Renal cortical epithelial cell (primary cell): ENCODE measurements at regions not wholly inside any gene's neighbourhood (a gene's known extent, or its start where the extent isn't known, plus 50 kb on each side); places are given as distances from the start of the nearest gene placed in this dataset.
A peak's percentile ranks its signal among the peaks of the same experiment; 100 is the strongest.
"Not testable (repeated sequence)": the region's sequence is repeated elsewhere in the genome, so short reads cannot be mapped to it uniquely, and the experiment has no call there.

Source experiments
- DNase-seq: peaks from one replicate; pipeline ENCODE4 v3.0.0-alpha.2; 2011; ENCODE audit warnings: low read depth

- DNase-seq: peak; percentile 5
Observed at GRCh38 chr4:58063404-58064160, 953.4 kb upstream of the IGFBP7 start.

- DNase-seq: peak; percentile 35
Observed at GRCh38 chr4:58061967-58062366, 951.8 kb upstream of the IGFBP7 start.

GRCh38 chr4:58050439-58050838, 940.3 kb upstream of the IGFBP7 start:
- DNase-seq: no peak

- no peak for DNase-seq
Observed at GRCh38 chr4:58048491-58048890, 938.3 kb upstream of the IGFBP7 start.

- no peak for DNase-seq
Observed at GRCh38 chr4:58042176-58042575, 932.0 kb upstream of the IGFBP7 start.

GRCh38 chr4:57993944-57994343, 883.8 kb upstream of the IGFBP7 start:
- DNase-seq: no peak

- DNase-seq: no peak
Observed at GRCh38 chr4:57989430-57989829, 879.2 kb upstream of the IGFBP7 start.

- DNase-seq: peak; percentile 78
Observed at GRCh38 chr4:57985161-57985560, 875.0 kb upstream of the IGFBP7 start.

- DNase-seq: no peak
Observed at GRCh38 chr4:57981123-57981522, 870.9 kb upstream of the IGFBP7 start.

GRCh38 chr4:57974821-57975220, 864.6 kb upstream of the IGFBP7 start:
- no peak for DNase-seq

GRCh38 chr4:57973819-57974218, 863.6 kb upstream of the IGFBP7 start:
- no peak for DNase-seq

- no peak for DNase-seq
Observed at GRCh38 chr4:57971261-57971660, 861.1 kb upstream of the IGFBP7 start.

GRCh38 chr4:57966987-57967760, 857.0 kb upstream of the IGFBP7 start:
- no peak for DNase-seq

- not testable (repeated sequence) for DNase-seq
Observed at GRCh38 chr4:57965431-57965830, 855.2 kb upstream of the IGFBP7 start.

- DNase-seq: no peak
Observed at GRCh38 chr4:57945298-57945697, 835.1 kb upstream of the IGFBP7 start.

GRCh38 chr4:57943682-57944081, 833.5 kb upstream of the IGFBP7 start:
- DNase-seq: no peak

GRCh38 chr4:57937326-57937725, 827.1 kb upstream of the IGFBP7 start:
- peak; percentile 53 for DNase-seq

- no peak for DNase-seq
Observed at GRCh38 chr4:57926311-57926710, 816.1 kb upstream of the IGFBP7 start.

- DNase-seq: no peak
Observed at GRCh38 chr4:57924951-57925350, 814.8 kb upstream of the IGFBP7 start.

- no peak for DNase-seq
Observed at GRCh38 chr4:57916479-57916878, 806.3 kb upstream of the IGFBP7 start.

- peak; percentile 91 for DNase-seq
Observed at GRCh38 chr4:57911203-57911602, 801.0 kb upstream of the IGFBP7 start.

GRCh38 chr4:57910151-57910550, 800.0 kb upstream of the IGFBP7 start:
- no peak for DNase-seq

GRCh38 chr4:57905965-57906364, 795.8 kb upstream of the IGFBP7 start:
- DNase-seq: no peak
